GM18520 (cell line): ENCODE measurements at regions not wholly inside any gene's neighbourhood (a gene's known extent, or its start where the extent isn't known, plus 50 kb on each side); places are given as distances from the start of the nearest gene placed in this dataset.

Experiments
- ATAC-seq: cut with Tn5 transposase; IDR thresholded peaks from one replicate; pipeline ENCODE4 v1.9.1; 2021; ENCODE audit not compliant: unreplicated experiment

- no peak for ATAC-seq
Observed at GRCh38 chr13:100818711-100819110, 144.1 kb upstream of the TMTC4 start.

GRCh38 chr13:100817928-100818327 lies 143.3 kb upstream of the TMTC4 start:
- ATAC-seq: no peak

- ATAC-seq: no peak
Observed at GRCh38 chr13:100815476-100816046, 141.0 kb upstream of the TMTC4 start.

DNA sequence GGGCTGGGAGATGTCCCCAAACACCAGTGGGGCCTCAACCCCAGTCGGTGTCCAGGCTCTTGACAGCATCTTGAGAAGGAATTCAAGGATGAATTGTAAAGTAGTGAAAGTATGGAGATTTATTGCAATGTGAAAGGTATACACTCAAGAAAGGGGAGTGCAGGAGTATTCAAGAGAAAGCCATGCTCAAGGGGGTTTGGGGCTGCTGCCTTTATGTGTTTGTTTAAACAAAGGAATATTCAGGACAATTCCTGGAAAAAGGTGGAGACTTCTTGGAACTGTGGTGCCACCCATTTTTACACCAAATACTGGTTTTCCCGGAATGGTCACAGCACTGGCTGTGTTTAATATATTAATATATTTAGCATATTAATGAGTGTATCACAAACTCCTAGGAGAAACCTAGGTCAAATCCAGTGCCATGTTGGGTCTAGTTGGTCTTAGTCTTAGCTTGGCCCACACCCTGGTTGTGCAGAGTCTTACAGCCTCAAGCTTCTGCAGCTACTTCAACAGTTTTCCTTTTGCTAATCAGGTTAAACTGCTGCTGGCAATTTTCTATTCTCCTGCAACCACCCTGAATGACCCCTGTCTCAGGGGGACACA lies 138.5 kb upstream of the TMTC4 start:
- ATAC-seq: no peak

GRCh38 chr13:100811928-100812327 lies 137.3 kb upstream of the TMTC4 start:
- ATAC-seq: no peak

DNA sequence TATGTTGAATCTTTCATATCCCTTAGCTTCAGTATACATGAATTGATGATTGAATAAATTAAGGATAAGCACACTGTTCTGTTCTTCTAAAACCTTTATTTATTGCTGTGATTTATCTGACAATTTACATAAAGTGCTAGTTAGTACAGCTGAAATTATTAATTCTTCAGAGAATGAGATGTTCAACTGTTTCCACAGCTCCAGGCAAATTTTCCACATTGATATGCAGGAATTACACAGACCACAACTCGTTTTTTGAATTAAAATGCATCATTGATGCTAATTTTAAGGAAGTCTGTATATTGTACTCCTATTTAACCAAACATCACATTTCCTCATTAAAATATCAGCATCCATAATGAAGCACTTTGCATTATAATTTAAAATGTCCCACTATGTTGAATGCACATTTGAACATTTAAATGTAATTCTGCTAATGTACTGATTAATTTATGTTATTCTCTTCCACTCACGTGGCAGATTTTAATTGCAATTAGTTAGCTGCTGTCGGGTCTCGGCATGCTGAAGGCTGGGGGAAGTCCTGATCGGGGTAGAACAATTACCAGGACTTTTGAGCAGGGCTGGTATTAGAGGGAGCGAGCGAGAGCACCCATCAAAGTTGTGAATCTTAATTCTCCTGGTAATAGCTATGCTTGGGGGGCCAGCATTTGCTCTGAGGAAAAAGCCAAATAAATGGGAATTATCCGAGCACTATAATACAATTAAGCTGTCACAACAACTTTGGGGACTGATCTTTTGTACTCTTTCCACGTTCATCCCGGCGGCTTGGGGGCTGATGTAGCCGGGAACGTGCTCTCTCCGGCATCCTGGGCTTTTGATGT lies 136.7 kb upstream of the TMTC4 start:
- ATAC-seq: no peak

GRCh38 chr13:100810481-100810880 lies 135.9 kb upstream of the TMTC4 start:
- ATAC-seq: no peak

DNA sequence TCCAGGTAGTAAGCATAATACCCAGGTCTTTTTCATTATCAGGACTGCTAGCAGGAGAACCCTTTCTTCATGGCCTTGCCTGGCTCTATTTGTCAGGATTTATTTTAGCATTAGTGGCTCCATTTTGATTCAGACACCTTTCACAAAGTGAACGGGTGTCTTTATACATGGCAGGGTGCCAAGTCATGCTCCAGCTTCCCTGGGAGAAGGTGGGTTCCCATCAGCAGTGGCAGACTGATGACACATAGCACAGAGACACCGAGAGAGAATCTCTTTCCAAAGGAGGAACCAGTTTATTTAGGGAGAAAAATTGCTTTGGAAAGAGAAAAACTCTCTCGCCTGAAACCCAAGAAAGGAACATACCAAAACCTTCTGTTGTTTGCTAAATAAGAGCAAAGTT lies 135.3 kb upstream of the TMTC4 start:
- no peak for ATAC-seq

DNA sequence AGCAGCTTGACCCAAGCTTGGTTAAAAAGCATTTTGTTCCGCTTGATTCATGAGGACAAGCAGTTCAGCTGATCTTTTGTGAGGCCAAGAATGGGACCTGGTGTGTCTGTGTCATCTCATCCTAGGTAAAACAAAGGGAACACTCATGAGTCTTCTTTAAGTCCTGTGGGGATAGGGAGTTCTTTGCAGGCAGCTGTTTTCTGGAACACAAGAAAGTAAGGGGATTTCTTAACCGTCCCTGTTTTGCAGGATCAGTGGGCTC lies 134.5 kb upstream of the TMTC4 start:
- ATAC-seq: no peak

- no peak for ATAC-seq
Observed at GRCh38 chr13:100808330-100809128, 133.9 kb upstream of the TMTC4 start.

GRCh38 chr13:100803091-100803490 lies 128.5 kb upstream of the TMTC4 start:
- ATAC-seq: no peak

DNA sequence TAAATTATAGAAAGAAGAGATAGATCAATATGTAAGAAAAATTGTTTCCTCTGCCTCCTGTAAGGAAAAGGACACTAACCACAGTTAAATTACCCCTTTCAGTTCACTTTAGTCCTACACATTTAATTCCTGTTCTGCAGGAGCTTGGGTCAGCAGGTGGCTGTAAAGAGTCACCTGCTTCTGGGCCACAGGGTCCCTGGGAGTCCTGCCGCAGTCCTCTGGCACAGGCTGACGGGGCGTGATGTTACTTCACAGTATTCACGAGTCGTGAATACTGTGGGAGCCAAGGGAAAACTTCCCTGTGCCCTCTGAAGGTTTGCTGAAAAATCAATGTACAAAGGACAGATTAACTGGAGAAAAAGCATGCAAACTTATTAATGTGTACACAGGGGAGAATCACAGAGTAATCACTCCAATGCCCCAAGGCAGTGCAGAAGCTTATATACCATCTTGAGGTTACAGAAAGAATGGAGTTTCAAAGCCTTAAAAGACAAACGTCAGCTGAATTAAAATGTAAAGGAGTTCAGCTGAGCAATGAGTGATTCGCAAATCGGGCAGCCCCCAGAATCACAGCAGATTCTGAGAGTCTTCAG lies 125.8 kb upstream of the TMTC4 start:
- no peak for ATAC-seq

- ATAC-seq: no peak
Observed at GRCh38 chr13:100798739-100799361, 124.3 kb upstream of the TMTC4 start.

DNA sequence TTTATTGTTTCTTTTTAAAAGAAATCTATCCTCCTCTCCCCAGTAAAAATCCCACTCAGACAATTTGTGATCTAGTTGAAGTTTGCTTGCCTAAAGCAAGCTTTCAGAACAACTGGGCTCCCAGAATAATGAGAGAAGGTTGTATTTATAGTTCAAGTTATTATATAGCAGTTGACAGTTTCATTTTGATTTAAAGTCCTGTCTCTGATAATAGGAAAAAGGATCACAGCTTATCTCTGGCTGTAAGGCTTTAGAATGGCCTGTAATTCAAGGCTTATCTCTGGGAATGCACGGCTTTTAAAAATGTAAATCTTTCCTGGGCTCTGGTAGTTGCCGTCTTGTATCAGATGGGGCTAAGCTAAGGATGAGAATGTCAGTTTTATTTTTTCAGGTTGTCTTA lies 123.3 kb upstream of the TMTC4 start:
- ATAC-seq: no peak

GRCh38 chr13:100796463-100796862 lies 121.9 kb upstream of the TMTC4 start:
- no peak for ATAC-seq

GRCh38 chr13:100794575-100794974 lies 120.0 kb upstream of the TMTC4 start:
- no peak for ATAC-seq

GRCh38 chr13:100790405-100790804 lies 115.8 kb upstream of the TMTC4 start:
- ATAC-seq: no peak

GRCh38 chr13:100789968-100790367 lies 115.4 kb upstream of the TMTC4 start:
- ATAC-seq: peak; percentile 93

- ATAC-seq: no peak
Observed at GRCh38 chr13:100789481-100789880, 114.9 kb upstream of the TMTC4 start.

GRCh38 chr13:100789025-100789424 lies 114.4 kb upstream of the TMTC4 start:
- ATAC-seq: no peak

GRCh38 chr13:100788540-100788939 lies 113.9 kb upstream of the TMTC4 start:
- no peak for ATAC-seq
